OCI-LY1 (cell line): ENCODE measurements at regions not wholly inside any gene's neighbourhood (a gene's known extent, or its start where the extent isn't known, plus 50 kb on each side); places are given as distances from the start of the nearest gene placed in this dataset.

Experiments
- H2AFZ ChIP-seq: fragments of 200-600 bp; sonication (generic), shearing (Covaris generic); 2 replicates; pipeline ENCODE4 v1.6.0; 2014; ENCODE audit warnings: antibody characterized with exemption, mild to moderate bottlenecking, low read length
- H3F3A ChIP-seq: fragments of 200-600 bp; sonication (generic), shearing (Covaris generic); 2 replicates; pipeline ENCODE4 v1.6.0; 2014; ENCODE audit warnings: mild to moderate bottlenecking, antibody characterized with exemption, low read length, moderate library complexity; ENCODE audit not compliant: insufficient read depth
- H3K27ac ChIP-seq: fragments of 200-600 bp; sonication (generic); 2 replicates; pipeline ENCODE4 v1.5.1; 2014; ENCODE audit warnings: low read length, mixed run types, mild to moderate bottlenecking, low read depth; ENCODE audit not compliant: poor library complexity, severe bottlenecking
- H3K27me3 ChIP-seq: fragments of 200-600 bp; sonication (generic); 2 replicates; pipeline ENCODE4 v1.6.0; 2014; ENCODE audit warnings: antibody characterized with exemption, mild to moderate bottlenecking, low read length, moderate library complexity; ENCODE audit not compliant: insufficient read depth
- H3K36me3 ChIP-seq: fragments of 200-600 bp; sonication (generic); 2 replicates; pipeline ENCODE4 v1.6.1; 2014; ENCODE audit warnings: mild to moderate bottlenecking, antibody characterized with exemption, low read length, moderate library complexity, mixed read lengths; ENCODE audit not compliant: insufficient read depth
- H3K4me1 ChIP-seq: fragments of 200-600 bp; sonication (generic); 2 replicates; pipeline ENCODE4 v1.5.1; 2014; ENCODE audit warnings: mild to moderate bottlenecking, low read length, moderate library complexity; ENCODE audit not compliant: insufficient read depth, severe bottlenecking
- H3K4me2 ChIP-seq: fragments of 200-600 bp; sonication (generic), shearing (Covaris generic); 2 replicates; pipeline ENCODE4 v1.6.1; 2014; ENCODE audit warnings: low read length
- H3K4me3 ChIP-seq: fragments of 200-600 bp; sonication (generic); 2 replicates; pipeline ENCODE4 v1.5.1; 2014; ENCODE audit warnings: low read length, low read depth, mild to moderate bottlenecking, mixed read lengths; ENCODE audit not compliant: poor library complexity, severe bottlenecking
- H3K79me2 ChIP-seq: fragments of 200-600 bp; shearing (Covaris generic); 2 replicates; pipeline ENCODE4 v1.6.1; 2016; ENCODE audit warnings: mixed run types, low read length, mixed read lengths; ENCODE audit not compliant: insufficient read depth
- H3K9ac ChIP-seq: fragments of 200-600 bp; sonication (generic), shearing (Covaris generic); 2 replicates; pipeline ENCODE4 v1.6.1; 2014; ENCODE audit warnings: mild to moderate bottlenecking, low read length, mixed read lengths
- H3K9me2 ChIP-seq: fragments of 200-600 bp; sonication (generic), shearing (Covaris generic); 2 replicates; pipeline ENCODE4 v1.6.1; 2014; ENCODE audit warnings: low read depth, mild to moderate bottlenecking, low read length, mixed read lengths
- H3K9me3 ChIP-seq: fragments of 200-600 bp; shearing (Covaris generic); 2 replicates; pipeline ENCODE4 v1.6.1; 2014; ENCODE audit warnings: low read length, mixed read lengths
- H4K20me1 ChIP-seq: fragments of 200-600 bp; sonication (generic), shearing (Covaris generic); 2 replicates; pipeline ENCODE4 v1.6.0; 2016; ENCODE audit warnings: mild to moderate bottlenecking, low read length; ENCODE audit not compliant: insufficient read depth
- EZH2 ChIP-seq: fragments of 200-600 bp; sonication (generic), shearing (Covaris generic); IDR thresholded peaks from 2 replicates; pipeline ENCODE4 v1.8.0; 2017; ENCODE audit warnings: borderline replicate concordance, mixed run types, mild to moderate bottlenecking, antibody characterized with exemption, low read length, moderate library complexity, mixed read lengths
- TF ChIP-seq, protein P1 (sequence below): fragments of 200-600 bp; sonication (generic), shearing (Covaris generic); IDR thresholded peaks from 2 replicates; pipeline ENCODE4 v1.5.1; 2017; ENCODE audit warnings: mild to moderate bottlenecking, antibody characterized with exemption, low read length, moderate library complexity, mixed read lengths

- Histone ChIP-seq H3K27ac (no peak overlapping the region), H3K9me2 (no peaks in the 10 kb centered on the region), H3K4me2 (no peak overlapping the region), H3K27me3 (no peaks in the 10 kb centered on the region), H3K9me3 (no peaks in the 10 kb centered on the region), H3K79me2 (no peaks in the 10 kb centered on the region), H3K4me3 (no peak overlapping the region), H4K20me1 (no peaks in the 10 kb centered on the region), H3K9ac (no peak overlapping the region), H2AFZ (no peak overlapping the region), H3F3A (no peaks in the 10 kb centered on the region), H3K4me1 (no peaks in the 10 kb centered on the region), H3K36me3 (no peaks in the 10 kb centered on the region)
- TF ChIP-seq EZH2 = no peak
- TF ChIP-seq, protein P1, sequence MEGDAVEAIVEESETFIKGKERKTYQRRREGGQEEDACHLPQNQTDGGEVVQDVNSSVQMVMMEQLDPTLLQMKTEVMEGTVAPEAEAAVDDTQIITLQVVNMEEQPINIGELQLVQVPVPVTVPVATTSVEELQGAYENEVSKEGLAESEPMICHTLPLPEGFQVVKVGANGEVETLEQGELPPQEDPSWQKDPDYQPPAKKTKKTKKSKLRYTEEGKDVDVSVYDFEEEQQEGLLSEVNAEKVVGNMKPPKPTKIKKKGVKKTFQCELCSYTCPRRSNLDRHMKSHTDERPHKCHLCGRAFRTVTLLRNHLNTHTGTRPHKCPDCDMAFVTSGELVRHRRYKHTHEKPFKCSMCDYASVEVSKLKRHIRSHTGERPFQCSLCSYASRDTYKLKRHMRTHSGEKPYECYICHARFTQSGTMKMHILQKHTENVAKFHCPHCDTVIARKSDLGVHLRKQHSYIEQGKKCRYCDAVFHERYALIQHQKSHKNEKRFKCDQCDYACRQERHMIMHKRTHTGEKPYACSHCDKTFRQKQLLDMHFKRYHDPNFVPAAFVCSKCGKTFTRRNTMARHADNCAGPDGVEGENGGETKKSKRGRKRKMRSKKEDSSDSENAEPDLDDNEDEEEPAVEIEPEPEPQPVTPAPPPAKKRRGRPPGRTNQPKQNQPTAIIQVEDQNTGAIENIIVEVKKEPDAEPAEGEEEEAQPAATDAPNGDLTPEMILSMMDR = no peak
These were observed 51.0 kb upstream of the RARB start for GRCh38 chr3:25377042-25377441.
